Activated B cell treated with CpG ODN at 0.5 μM for 24 hours (primary cell): ENCODE measurements at regions not wholly inside any gene's neighbourhood (a gene's known extent, or its start where the extent isn't known, plus 50 kb on each side); places are given as distances from the start of the nearest gene placed in this dataset.

Experiments
- ATAC-seq: fragments of 200-7000 bp; cut with Tn5 transposase; one replicate; pipeline ENCODE4 v1.10.0; 2021; ENCODE audit warnings: low read depth, mild to moderate bottlenecking, moderate library complexity
- CTCF ChIA-PET: fragments of 350-600 bp; sonication (Branson Sonifier 250); formaldehyde crosslinking; loops from one replicate; lab custom pipeline; 2021; ENCODE audit warnings: antibody characterized with exemption; lab: Charles Lee
- POLR2A ChIA-PET: fragments of 350-600 bp; sonication (Branson Sonifier 250); formaldehyde crosslinking; loops from one replicate; lab custom pipeline; 2021; ENCODE audit warnings: antibody characterized with exemption; lab: Charles Lee
- DNase-seq: peaks from one replicate; pipeline ENCODE4 v3.0.0; 2022
- H3K27ac Mint-ChIP-seq: one replicate; pipeline ENCODE4 v1.8.0; 2020; ENCODE audit warnings: mixed read lengths
- H3K27me3 Mint-ChIP-seq: one replicate; pipeline ENCODE4 v1.8.0; 2021; ENCODE audit warnings: mixed read lengths
- H3K36me3 Mint-ChIP-seq: one replicate; pipeline ENCODE4 v1.8.0; 2021; ENCODE audit warnings: low read depth, mixed read lengths
- H3K4me1 Mint-ChIP-seq: one replicate; pipeline ENCODE4 v1.8.0; 2021; ENCODE audit warnings: mixed read lengths
- H3K4me3 Mint-ChIP-seq: one replicate; pipeline ENCODE4 v1.8.0; 2020; ENCODE audit warnings: mild to moderate bottlenecking, mixed read lengths
- H3K9me3 Mint-ChIP-seq: one replicate; pipeline ENCODE4 v1.8.0; 2020; ENCODE audit warnings: mixed read lengths
- intact Hi-C: fragments of 100-400 bp; cut with micrococcal nuclease; formaldehyde crosslinking; loops from one replicate; pipeline ENCODE4 v1.15.1; 2024
- TF ChIP-seq, protein P1 (sequence below): fragments of 200-600 bp; IDR thresholded peaks from one replicate; pipeline ENCODE4 v1.8.0; 2022; ENCODE audit warnings: antibody characterized with exemption, mild to moderate bottlenecking

DNA sequence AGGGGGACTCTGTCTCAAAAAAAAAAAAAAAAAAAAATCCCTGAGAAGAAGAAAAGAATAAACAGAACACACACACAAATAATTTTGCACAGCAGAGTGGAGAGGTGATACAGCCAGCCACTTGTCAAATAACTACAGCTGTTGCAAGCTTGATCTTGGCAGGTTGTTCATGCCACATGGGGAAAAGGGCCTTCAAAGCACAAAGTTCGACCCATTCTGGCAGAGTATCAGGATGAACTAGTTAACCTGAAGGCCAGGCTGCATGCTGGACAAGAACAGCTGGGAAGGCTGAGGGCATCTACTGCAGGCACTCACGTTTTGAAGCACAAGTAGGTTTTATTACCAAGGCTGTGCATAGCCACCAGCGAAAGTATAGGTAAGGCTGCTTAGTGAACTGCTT is 104.1 kb downstream of the KCTD15 start:
- ATAC-seq (no peak), DNase-seq (no peak)
- intact Hi-C loops = no loop called here
- no peaks in the 10 kb centered on the region for H3K36me3 Mint-ChIP-seq
- H3K27me3 Mint-ChIP-seq = peaks cover 33% of the 10 kb centered on the region
- POLR2A ChIA-PET = no interaction called here
- H3K27ac Mint-ChIP-seq = no peak overlapping the region
- peaks cover 8% of the 10 kb centered on the region for H3K4me1 Mint-ChIP-seq
- TF ChIP-seq, protein P1, sequence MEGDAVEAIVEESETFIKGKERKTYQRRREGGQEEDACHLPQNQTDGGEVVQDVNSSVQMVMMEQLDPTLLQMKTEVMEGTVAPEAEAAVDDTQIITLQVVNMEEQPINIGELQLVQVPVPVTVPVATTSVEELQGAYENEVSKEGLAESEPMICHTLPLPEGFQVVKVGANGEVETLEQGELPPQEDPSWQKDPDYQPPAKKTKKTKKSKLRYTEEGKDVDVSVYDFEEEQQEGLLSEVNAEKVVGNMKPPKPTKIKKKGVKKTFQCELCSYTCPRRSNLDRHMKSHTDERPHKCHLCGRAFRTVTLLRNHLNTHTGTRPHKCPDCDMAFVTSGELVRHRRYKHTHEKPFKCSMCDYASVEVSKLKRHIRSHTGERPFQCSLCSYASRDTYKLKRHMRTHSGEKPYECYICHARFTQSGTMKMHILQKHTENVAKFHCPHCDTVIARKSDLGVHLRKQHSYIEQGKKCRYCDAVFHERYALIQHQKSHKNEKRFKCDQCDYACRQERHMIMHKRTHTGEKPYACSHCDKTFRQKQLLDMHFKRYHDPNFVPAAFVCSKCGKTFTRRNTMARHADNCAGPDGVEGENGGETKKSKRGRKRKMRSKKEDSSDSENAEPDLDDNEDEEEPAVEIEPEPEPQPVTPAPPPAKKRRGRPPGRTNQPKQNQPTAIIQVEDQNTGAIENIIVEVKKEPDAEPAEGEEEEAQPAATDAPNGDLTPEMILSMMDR = no peak
- H3K4me3 Mint-ChIP-seq = no peak overlapping the region
- H3K9me3 Mint-ChIP-seq = peaks cover 14% of the 10 kb centered on the region
- CTCF ChIA-PET = no interaction called here

DNA sequence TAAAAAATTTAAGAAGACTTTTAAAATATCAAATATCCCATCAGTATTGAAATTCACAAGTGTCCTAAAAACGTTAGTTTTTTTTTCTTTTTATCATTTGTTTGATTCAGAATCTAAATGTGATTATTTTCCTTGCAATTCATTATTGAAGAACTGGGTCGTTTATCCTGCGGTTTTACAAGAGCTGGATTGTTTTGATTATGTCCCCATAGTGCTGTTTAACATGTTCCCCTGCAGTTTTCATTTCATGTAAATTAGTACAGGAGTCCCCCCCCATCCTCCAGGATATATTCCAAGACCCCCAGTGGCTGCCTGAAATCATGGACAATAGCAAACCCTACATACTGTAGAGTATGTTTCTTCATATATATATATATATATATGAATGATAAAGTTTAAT is 105.7 kb downstream of the KCTD15 start:
- intact Hi-C loops = no loop called here
- CTCF ChIA-PET = no interaction called here
- Mint-ChIP-seq H3K36me3 (no peaks in the 10 kb centered on the region), H3K4me1 (peaks cover 11% of the 10 kb centered on the region), H3K9me3 (peaks cover 14% of the 10 kb centered on the region), H3K27ac (no peak overlapping the region), H3K27me3 (peaks cover 37% of the 10 kb centered on the region), H3K4me3 (no peak overlapping the region)
- POLR2A ChIA-PET = no interaction called here
- TF ChIP-seq, protein P1 = no peak
- DNase-seq (no peak), ATAC-seq (no peak)

DNA sequence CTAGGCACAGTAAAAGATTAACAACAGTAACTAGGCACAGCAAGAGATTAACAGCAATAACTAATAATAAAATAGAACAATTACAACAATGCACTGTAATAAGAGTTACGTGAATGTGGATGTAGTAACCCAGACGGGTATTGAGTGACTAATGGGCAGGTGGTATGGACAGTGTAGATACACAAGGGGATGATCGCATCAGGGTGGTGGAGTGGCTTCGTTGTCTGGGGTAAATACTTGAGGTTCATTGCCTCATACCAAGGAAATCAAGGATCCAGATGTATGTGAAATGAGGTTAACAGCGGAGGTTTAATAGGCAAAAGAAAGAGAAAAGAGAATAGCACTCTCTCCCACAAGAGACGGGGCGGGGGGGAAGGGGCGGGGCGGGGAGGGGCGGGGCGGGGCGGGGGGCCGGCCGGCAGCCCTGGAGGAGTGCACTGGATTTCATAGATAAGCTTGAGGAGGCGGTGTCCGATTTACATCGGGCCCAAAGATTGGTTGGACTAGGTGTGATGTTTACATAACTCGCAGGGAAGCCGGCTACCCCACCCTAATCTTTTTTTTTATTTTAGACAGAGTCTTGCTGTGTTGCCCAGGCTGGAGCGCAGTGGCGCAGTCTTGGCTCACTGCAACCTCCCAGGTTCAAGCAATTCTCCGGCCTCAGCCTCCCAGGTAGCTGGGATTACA is 106.3 kb downstream of the KCTD15 start:
- ATAC-seq = no peak
- Mint-ChIP-seq H3K27me3 (peaks cover 38% of the 10 kb centered on the region), H3K4me3 (no peak overlapping the region), H3K4me1 (peaks cover 12% of the 10 kb centered on the region), H3K36me3 (no peaks in the 10 kb centered on the region), H3K9me3 (peaks cover 11% of the 10 kb centered on the region), H3K27ac (no peak overlapping the region)
- DNase-seq = no peak
- TF ChIP-seq, protein P1 = no peak
- POLR2A ChIA-PET = no interaction called here
- intact Hi-C loops = no loop called here
- CTCF ChIA-PET = no interaction called here

DNA sequence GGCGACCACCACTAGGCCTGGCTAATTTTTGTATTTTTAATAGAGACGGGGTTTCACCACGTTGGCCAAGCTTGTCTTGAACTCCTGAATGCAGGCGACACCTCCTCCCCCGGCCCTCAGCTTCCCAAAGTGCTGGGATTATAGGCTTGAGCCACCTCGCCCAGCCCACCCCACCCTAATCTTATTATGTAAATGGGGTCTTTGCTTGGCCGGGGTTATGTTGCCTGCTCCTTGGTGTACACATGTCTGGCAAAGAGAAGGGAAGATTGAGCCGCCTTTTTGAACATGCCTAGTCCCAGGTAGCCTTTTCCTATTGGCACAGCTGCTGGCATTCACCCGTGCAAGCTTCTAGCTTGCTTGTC is 106.8 kb downstream of the KCTD15 start:
- POLR2A ChIA-PET = no interaction called here

DNA sequence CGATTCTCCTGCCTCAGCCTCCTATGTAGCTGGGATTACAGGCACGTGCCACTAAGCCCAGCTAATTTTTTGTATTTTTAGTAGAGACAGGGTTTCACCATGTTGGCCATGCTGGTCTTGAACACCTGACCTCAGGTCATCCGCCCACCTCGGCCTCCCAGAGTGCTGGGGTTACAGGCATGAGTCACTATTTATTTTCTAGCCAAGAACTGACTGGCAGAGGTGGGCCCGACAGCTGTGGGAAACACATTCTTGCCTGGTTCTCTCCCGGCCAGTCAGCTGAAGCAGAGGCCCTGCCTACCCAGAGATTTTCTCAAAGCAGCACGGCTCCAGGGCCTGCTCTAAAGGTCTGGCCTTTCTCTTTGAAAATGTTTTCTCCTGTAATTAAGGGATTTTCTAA is 108.0 kb downstream of the KCTD15 start:
- Mint-ChIP-seq H3K36me3 (no peaks in the 10 kb centered on the region), H3K4me3 (no peak overlapping the region), H3K4me1 (peaks cover 12% of the 10 kb centered on the region), H3K27ac (no peak overlapping the region), H3K9me3 (peaks cover 5% of the 10 kb centered on the region), H3K27me3 (peaks cover 51% of the 10 kb centered on the region)
- TF ChIP-seq, protein P1 = no peak
- ChIA-PET CTCF (no interaction called here), POLR2A (no interaction called here)
- ATAC-seq = no peak
- intact Hi-C loops = no loop called here
- no peak for DNase-seq

More for the DNA sequence above, 106.8 kb downstream of the KCTD15 start:
- intact Hi-C loops = no loop called here
- TF ChIP-seq, protein P1 = no peak
- H3K27ac Mint-ChIP-seq = no peak overlapping the region
- H3K36me3 Mint-ChIP-seq = no peaks in the 10 kb centered on the region
- ATAC-seq = no peak
- CTCF ChIA-PET = no interaction called here
- H3K27me3 Mint-ChIP-seq = peaks cover 43% of the 10 kb centered on the region
- peaks cover 12% of the 10 kb centered on the region for H3K4me1 Mint-ChIP-seq
- H3K4me3 Mint-ChIP-seq = no peak overlapping the region
- H3K9me3 Mint-ChIP-seq = peaks cover 6% of the 10 kb centered on the region
- DNase-seq = no peak
